Spleen (tissue), 7 donors: ENCODE measurements at regions not wholly inside any gene's neighbourhood (a gene's known extent, or its start where the extent isn't known, plus 50 kb on each side); places are given as distances from the start of the nearest gene placed in this dataset.
"Not testable (repeated sequence)": the region's sequence is repeated elsewhere in the genome, so short reads cannot be mapped to it uniquely, and the experiment has no call there.

Experiments used
- CTCF ChIP-seq, 11 experiments: fragments of 200-600 bp in 7 of 11; fragments of 450-650 bp in 4 of 11; sonication (generic) in 4 of 11; IDR thresholded peaks in 8 of 11; conservative IDR thresholded peaks in 3 of 11; 1 replicate in 7 of 11; 2 replicates in 4 of 11; pipeline versions ENCODE4 v1.4.0 to v1.8.0; 2016 to 2021; ENCODE audit warnings: antibody characterized with exemption in 11 of 11, inconsistent platforms in 4 of 11, mild to moderate bottlenecking in 1 of 11
- POLR2A ChIP-seq, 3 donors: fragments of 450-650 bp; IDR thresholded peaks; one replicate each; pipeline ENCODE4 v1.5.1; 2017; ENCODE audit warnings: antibody characterized with exemption in 3 of 3, mild to moderate bottlenecking in 1 of 3
- POLR2AphosphoS5 ChIP-seq, 3 donors: sonication (generic); formaldehyde crosslinking; IDR thresholded peaks; one replicate each; pipeline ENCODE4 v1.5.1; 2017; ENCODE audit warnings: antibody characterized with exemption in 3 of 3
- donor health status: DM: no; HTN: no; CAD: no; lungs with moderate emphysema.
- donor health status: DM: no; HTN: no; CAD: no.
- donor health status: DM: no; HTN: no; CAD: no.

- not testable (repeated sequence) for TF ChIP-seq CTCF (IDR thresholded peaks at IDR 0.05 in 8 of 11, conservative IDR thresholded peaks at IDR 0.05 in 3 of 11); POLR2A (IDR thresholded peaks at IDR 0.05); POLR2AphosphoS5 (IDR thresholded peaks at IDR 0.05)
Measured at GRCh38 chr12:105609001-105609400, 278.5 kb downstream of the C12orf75 start.
